Epithelial cell of esophagus (primary cell): ENCODE measurements at regions not wholly inside any gene's neighbourhood (a gene's known extent, or its start where the extent isn't known, plus 50 kb on each side); places are given as distances from the start of the nearest gene placed in this dataset.

Experiments used
- DNase-seq: peaks from one replicate; pipeline ENCODE4 v3.0.0; 2010; ENCODE audit warnings: low read depth
- H3K4me3 ChIP-seq: 2 replicates; pipeline ENCODE4 v1.5.1; 2011; ENCODE audit warnings: mild to moderate bottlenecking, low read length, control low read depth
- TF ChIP-seq, protein P1 (sequence below): IDR thresholded peaks from 2 replicates; pipeline ENCODE4 v1.5.1; 2011; ENCODE audit warnings: low read depth, mild to moderate bottlenecking, low read length, control low read depth, inconsistent platforms; ENCODE audit not compliant: insufficient read depth; ENCODE audit errors: missing control alignments

DNA sequence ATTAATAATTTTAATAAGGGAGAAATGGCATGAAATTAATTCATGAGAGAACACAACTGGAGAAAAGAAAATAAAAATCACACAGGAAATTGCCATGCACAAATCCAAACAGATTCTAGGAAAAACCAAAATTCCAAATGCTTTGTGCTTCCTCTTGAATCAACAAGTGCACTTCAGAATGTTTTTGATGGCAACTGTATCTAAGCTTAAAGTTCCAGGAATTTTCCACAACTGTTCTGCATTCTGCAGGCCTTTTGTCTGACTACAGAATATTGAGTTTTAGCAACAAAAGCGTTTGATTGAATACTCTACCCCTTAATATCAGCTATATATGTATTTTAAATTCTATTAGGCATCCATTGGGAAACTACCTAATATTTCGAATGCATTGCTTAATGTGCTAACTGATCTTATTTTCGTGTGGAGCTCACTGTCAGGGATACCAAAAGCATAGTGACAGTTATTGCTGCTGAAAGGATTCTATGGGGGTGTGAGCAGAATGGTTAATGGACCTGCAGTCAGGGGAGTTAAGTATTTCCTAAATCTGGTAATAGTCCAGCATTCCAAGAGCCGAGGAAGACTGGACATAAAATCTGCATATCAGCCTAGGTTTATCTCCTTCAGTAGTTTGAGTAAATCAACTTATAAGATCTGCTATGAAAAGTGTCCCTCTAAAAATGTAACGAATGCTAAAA, 482.7 kb upstream of the POU3F3 start:
- no peak for DNase-seq
- TF ChIP-seq, protein P1, sequence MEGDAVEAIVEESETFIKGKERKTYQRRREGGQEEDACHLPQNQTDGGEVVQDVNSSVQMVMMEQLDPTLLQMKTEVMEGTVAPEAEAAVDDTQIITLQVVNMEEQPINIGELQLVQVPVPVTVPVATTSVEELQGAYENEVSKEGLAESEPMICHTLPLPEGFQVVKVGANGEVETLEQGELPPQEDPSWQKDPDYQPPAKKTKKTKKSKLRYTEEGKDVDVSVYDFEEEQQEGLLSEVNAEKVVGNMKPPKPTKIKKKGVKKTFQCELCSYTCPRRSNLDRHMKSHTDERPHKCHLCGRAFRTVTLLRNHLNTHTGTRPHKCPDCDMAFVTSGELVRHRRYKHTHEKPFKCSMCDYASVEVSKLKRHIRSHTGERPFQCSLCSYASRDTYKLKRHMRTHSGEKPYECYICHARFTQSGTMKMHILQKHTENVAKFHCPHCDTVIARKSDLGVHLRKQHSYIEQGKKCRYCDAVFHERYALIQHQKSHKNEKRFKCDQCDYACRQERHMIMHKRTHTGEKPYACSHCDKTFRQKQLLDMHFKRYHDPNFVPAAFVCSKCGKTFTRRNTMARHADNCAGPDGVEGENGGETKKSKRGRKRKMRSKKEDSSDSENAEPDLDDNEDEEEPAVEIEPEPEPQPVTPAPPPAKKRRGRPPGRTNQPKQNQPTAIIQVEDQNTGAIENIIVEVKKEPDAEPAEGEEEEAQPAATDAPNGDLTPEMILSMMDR: no peak

DNA sequence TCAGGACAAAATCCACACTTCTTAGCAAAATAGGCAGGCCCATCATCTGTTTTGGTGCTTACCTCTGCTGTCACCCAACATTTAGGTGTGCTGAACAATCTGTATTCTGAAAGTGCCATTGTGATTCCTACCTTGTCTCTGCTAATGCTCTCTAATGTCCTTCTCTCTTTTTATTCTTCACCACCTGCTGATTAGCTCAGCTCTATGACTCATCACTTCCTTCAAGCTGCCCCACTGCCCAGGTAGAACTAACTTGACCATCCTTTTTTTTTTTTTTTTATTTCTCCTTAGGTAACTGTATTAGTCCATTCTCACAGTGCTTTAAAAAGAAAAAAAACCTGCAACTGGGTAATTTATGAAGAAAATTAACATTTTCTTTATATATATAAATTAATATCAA, 478.7 kb upstream of the POU3F3 start:
- no peak overlapping the region for H3K4me3 ChIP-seq
- no peak for DNase-seq
- TF ChIP-seq, protein P1: no peak

More for the DNA sequence above, 482.7 kb upstream of the POU3F3 start:
- H3K4me3 ChIP-seq: no peak overlapping the region

DNA sequence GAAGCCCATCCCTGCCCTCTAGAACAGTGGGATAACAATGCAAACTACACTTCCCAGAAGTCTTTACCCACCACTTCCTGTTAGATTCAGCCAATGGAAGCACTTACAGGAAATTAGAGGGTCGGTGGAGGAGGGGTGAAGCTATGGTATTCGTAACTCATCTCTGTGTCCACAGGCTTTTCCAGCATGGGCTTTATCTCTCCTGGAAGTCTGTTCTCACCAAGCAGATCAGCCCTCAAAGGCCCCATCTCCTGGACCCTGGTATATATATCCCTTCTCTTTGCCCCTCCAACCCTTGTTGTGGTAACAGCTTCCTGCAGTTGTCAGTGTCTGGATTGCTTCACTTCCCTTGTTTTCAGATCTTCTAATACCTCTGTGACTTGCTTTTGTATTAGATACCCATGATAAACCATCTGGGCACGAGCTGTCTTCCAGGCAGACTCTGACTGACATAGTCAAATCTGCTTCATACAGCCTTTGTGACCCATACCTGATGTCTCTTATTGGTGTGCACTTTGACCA, 475.0 kb upstream of the POU3F3 start:
- no peak for DNase-seq
- no peak overlapping the region for H3K4me3 ChIP-seq

DNA sequence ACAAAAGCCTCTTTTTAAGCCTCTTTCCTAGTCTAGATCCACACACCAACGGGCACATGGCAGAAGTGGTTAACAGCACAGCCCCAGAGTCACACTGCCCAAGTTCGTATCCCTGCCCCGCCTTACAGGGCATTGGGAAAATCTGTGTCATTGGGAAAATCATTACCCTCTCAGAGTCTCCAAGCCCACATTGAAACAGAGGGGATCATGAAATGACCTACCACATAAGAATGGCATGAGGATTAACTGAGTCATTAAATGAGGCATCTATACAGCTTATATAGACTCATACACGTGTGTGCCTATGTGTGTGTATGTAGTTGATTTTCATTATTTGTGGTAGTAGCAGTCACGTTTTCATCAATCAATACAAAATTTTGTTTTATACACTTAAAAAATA, 469.0 kb upstream of the POU3F3 start:
- H3K4me3 ChIP-seq: no peak overlapping the region
- TF ChIP-seq, protein P1: no peak
- DNase-seq: no peak

More for the DNA sequence above, 475.0 kb upstream of the POU3F3 start:
- TF ChIP-seq, protein P1: no peak

DNA sequence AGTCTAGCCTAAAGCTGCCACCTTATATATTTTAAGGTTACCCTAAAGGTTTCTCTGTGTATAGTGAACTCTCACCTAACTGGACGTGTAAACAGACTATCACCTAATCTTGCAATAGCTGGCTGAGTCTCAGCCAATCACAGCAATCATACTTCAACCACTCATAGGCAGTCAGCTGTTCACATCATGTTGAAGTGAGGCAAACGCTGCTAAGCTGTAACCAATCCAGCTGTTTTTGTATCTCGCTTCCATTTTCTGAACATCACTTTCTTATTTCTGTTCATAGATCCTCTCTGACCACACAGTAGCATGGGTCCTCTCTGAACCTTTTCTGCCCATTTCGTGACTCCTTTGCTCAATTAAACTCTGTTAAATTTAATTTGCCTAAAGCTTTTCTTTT, 468.2 kb upstream of the POU3F3 start:
- TF ChIP-seq, protein P1: no peak
- H3K4me3 ChIP-seq: no peak overlapping the region
- no peak for DNase-seq

- no peak overlapping the region for H3K4me3 ChIP-seq
- TF ChIP-seq, protein P1: no peak
- DNase-seq: no peak
Observed at GRCh38 chr2:104388296-104388695, 465.6 kb upstream of the POU3F3 start.

DNA sequence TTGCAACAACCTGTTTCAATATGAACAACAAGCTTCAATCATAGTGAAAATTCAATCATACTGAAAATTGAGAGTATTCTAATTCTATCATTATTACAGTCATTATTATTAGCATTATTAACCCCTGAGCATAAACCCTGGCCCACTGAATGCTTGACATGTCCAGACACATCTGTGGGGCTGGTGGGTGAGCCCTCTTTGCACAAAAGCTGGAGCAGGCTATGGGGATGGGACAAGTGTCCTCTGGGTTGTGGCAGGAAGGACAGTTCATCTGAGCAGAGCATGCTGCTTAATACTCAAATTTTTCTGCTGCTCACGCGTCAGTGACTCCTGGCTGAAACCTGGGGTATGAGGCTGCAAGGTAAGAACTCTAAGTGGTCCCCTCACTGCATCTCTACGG, 451.1 kb upstream of the POU3F3 start:
- TF ChIP-seq, protein P1: no peak
- no peak overlapping the region for H3K4me3 ChIP-seq
- DNase-seq: no peak
